ENCODE measurements at regions not wholly inside any gene's neighbourhood (a gene's known extent, or its start where the extent isn't known, plus 50 kb on each side); places are given as distances from the start of the nearest gene placed in this dataset.

GRCh38 chr20:40435146-40435895 lies 253.7 kb downstream of the MAFB start:
- no peak for TF ChIP-seq REST (IDR thresholded peaks at IDR 0.05; ENCODE audit: unreplicated experiment)
- no peak for TF ChIP-seq ETS1 (IDR thresholded peaks at IDR 0.05)
- no peak for TF ChIP-seq CTCF (conservative IDR thresholded peaks at IDR 0.05; ENCODE audit: low read depth in 2 of 2)
- TF ChIP-seq POLR2AphosphoS5 (IDR thresholded peaks at IDR 0.05; ENCODE audit: low read depth): no peak
- TF ChIP-seq EZH2 (IDR thresholded peaks at IDR 0.05; ENCODE audit: low read depth, unreplicated experiment): no peak
- TF ChIP-seq EZH2phosphoT487 (IDR thresholded peaks at IDR 0.05; ENCODE audit: unreplicated experiment): no peak
- TF ChIP-seq JUNB (IDR thresholded peaks at IDR 0.05; ENCODE audit: unreplicated experiment): no peak
- TF ChIP-seq NANOG (IDR thresholded peaks at IDR 0.05; ENCODE audit: borderline replicate concordance): no peak
- TF ChIP-seq ZNF331 (CRISPR knock-in tag; IDR thresholded peaks at IDR 0.05; ENCODE audit: low read depth): no peak
- TF ChIP-seq CREB1 (CRISPR knock-in tag; IDR thresholded peaks at IDR 0.05; ENCODE audit: low read depth): no peak
- TF ChIP-seq STAT1 (IDR thresholded peaks at IDR 0.05; ENCODE audit: unreplicated experiment): no peak
- no peak for TF ChIP-seq ZNF114 (CRISPR knock-in tag; IDR thresholded peaks at IDR 0.05)
